Common myeloid progenitor, CD34-positive (primary cell): ENCODE measurements at regions not wholly inside any gene's neighbourhood (a gene's known extent, or its start where the extent isn't known, plus 50 kb on each side); places are given as distances from the start of the nearest gene placed in this dataset.
"Not testable (repeated sequence)": the region's sequence is repeated elsewhere in the genome, so short reads cannot be mapped to it uniquely, and the experiment has no call there.

Source experiments
- CTCF ChIA-PET: fragments of 350-600 bp; sonication (Branson Sonifier 250); formaldehyde crosslinking; loops from one replicate; lab custom pipeline; 2021; ENCODE audit warnings: antibody characterized with exemption; lab: Charles Lee
- POLR2A ChIA-PET: fragments of 350-600 bp; sonication (Branson Sonifier 250); formaldehyde crosslinking; loops from one replicate; lab custom pipeline; 2021; ENCODE audit warnings: antibody characterized with exemption; lab: Charles Lee
- DNase-seq, 3 donors: peaks; one replicate each; pipeline versions ENCODE4 v3.0.0 to v3.0.0-alpha.2; 2013
- H3K27ac ChIP-seq, 2 experiments: 1 replicate in 1 of 2; 2 replicates in 1 of 2; pipeline ENCODE4 v1.7.0; 2013; ENCODE audit warnings: inconsistent platforms in 2 of 2, low read length in 2 of 2, mild to moderate bottlenecking in 2 of 2, low read depth in 1 of 2, moderate library complexity in 1 of 2; ENCODE audit not compliant: severe bottlenecking in 2 of 2, insufficient read depth in 1 of 2, poor library complexity in 1 of 2
- H3K27me3 ChIP-seq, 5 experiments: replicated peaks in 2 of 5; 1 replicate in 3 of 5; 2 replicates in 2 of 5; pipeline versions ENCODE4 v1.6.1 to v1.7.0; 2013; ENCODE audit warnings: low read length in 4 of 5, mild to moderate bottlenecking in 2 of 5, moderate library complexity in 2 of 5, inconsistent platforms in 1 of 5; ENCODE audit not compliant: insufficient read depth in 5 of 5, control insufficient read depth in 4 of 5
- H3K36me3 ChIP-seq, 4 experiments: 1 replicate in 2 of 4; 2 replicates in 2 of 4; pipeline versions ENCODE4 v1.6.1 to v1.7.0; 2013; ENCODE audit warnings: low read length in 3 of 4, control low read depth in 1 of 4, mild to moderate bottlenecking in 1 of 4; ENCODE audit not compliant: control insufficient read depth in 4 of 4, insufficient read depth in 4 of 4
- H3K4me1 ChIP-seq, 4 experiments: 1 replicate in 3 of 4; 2 replicates in 1 of 4; pipeline versions ENCODE4 v1.6.1 to v1.7.1; 2013; ENCODE audit warnings: low read length in 3 of 4, mild to moderate bottlenecking in 3 of 4, control low read depth in 1 of 4, inconsistent platforms in 1 of 4, moderate library complexity in 1 of 4; ENCODE audit not compliant: control insufficient read depth in 4 of 4, insufficient read depth in 4 of 4; ENCODE audit errors: control extremely low read depth in 1 of 4
- H3K4me3 ChIP-seq, 7 experiments: 1 replicate in 4 of 7; 2 replicates in 3 of 7; pipeline versions ENCODE4 v1.5.1 to v1.7.0; 2013; ENCODE audit warnings: mild to moderate bottlenecking in 7 of 7, low read length in 6 of 7, moderate library complexity in 6 of 7, inconsistent platforms in 2 of 7, low read depth in 2 of 7, control low read depth in 1 of 7; ENCODE audit not compliant: insufficient read depth in 4 of 7, control insufficient read depth in 1 of 7; ENCODE audit errors: extremely low read depth in 1 of 7
- H3K9me3 ChIP-seq, 5 experiments: 1 replicate in 4 of 5; 2 replicates in 1 of 5; pipeline versions ENCODE4 v1.6.1 to v1.7.1; 2013; ENCODE audit warnings: low read length in 4 of 5, mild to moderate bottlenecking in 2 of 5, inconsistent platforms in 1 of 5, low read depth in 1 of 5, moderate library complexity in 1 of 5; ENCODE audit not compliant: control insufficient read depth in 4 of 5, insufficient read depth in 2 of 5; ENCODE audit errors: control extremely low read depth in 1 of 5
- WGBS: methylation state at CpG from one replicate; pipeline ENCODE4 v1.1.5; 2013; ENCODE audit not compliant: insufficient coverage; 5-methylcytosine and 5-hydroxymethylcytosine counted together

DNA sequence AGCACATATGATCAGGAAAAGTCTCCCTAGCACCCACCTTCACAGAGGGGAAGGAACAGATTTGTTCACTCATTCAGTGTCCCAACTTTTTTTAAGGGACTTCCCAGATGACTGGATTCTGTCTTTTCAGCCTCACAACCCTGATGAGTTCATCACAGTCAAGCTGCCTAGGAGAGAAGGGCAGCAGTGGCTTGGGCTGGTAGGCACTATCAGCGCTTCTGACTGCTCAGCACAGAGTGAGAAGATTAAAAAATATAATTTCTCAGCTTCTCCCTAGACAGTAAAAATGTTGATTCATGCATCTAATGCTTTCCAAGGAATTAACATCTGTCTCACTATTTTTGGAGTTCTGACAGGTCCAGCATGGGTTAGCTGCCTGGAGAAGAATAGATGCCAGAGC is 328.2 kb downstream of the DTHD1 start:
- Histone ChIP-seq H3K36me3 (no peaks in the 10 kb centered on the region), H3K4me1 (no peaks in the 10 kb centered on the region), H3K4me3 (no peak overlapping the region), H3K27me3 (no peaks in the 10 kb centered on the region), H3K9me3 (peaks cover 0 to 3% (median 0%) of the 10 kb centered on the region in 5 experiments), H3K27ac (no peak overlapping the region)
- POLR2A ChIA-PET: no interaction called here
- WGBS: no CpG with 5 or more reads among the region's 1 CpG
- CTCF ChIA-PET: no interaction called here
- no peak for DNase-seq

- H3K27ac ChIP-seq: no peak overlapping the region
- WGBS: no CpG with 5 or more reads among the region's 2 CpGs
- no peak overlapping the region for H3K4me3 ChIP-seq
- no peaks in the 10 kb centered on the region for H3K27me3 ChIP-seq
- ChIA-PET POLR2A (no interaction called here), CTCF (no interaction called here)
- H3K36me3 ChIP-seq: no peaks in the 10 kb centered on the region
- H3K4me1 ChIP-seq: no peaks in the 10 kb centered on the region
- DNase-seq: no peak
- peaks cover 0 to 3% (median 0%) of the 10 kb centered on the region in 5 experiments for H3K9me3 ChIP-seq
These were observed 329.2 kb downstream of the DTHD1 start for GRCh38 chr4:36610628-36611027.

GRCh38 chr4:36613142-36613541 is 331.7 kb downstream of the DTHD1 start:
- H3K4me1 ChIP-seq, H3K27me3 ChIP-seq, DNase-seq, H3K27ac ChIP-seq, POLR2A ChIA-PET, H3K4me3 ChIP-seq, CTCF ChIA-PET, H3K9me3 ChIP-seq, H3K36me3 ChIP-seq: not testable (repeated sequence)
- 90% methylated on average over 2 of the region's 2 CpGs for WGBS

GRCh38 chr4:36614011-36614410 is 332.6 kb downstream of the DTHD1 start:
- H3K36me3 ChIP-seq: no peaks in the 10 kb centered on the region
- WGBS: no CpG with 5 or more reads among the region's 3 CpGs
- peaks cover 0 to 3% (median 0%) of the 10 kb centered on the region in 5 experiments for H3K9me3 ChIP-seq
- H3K4me1 ChIP-seq: no peaks in the 10 kb centered on the region
- H3K4me3 ChIP-seq: no peak overlapping the region
- ChIA-PET POLR2A (no interaction called here), CTCF (no interaction called here)
- no peak for DNase-seq
- H3K27me3 ChIP-seq: no peaks in the 10 kb centered on the region
- H3K27ac ChIP-seq: no peak overlapping the region

DNA sequence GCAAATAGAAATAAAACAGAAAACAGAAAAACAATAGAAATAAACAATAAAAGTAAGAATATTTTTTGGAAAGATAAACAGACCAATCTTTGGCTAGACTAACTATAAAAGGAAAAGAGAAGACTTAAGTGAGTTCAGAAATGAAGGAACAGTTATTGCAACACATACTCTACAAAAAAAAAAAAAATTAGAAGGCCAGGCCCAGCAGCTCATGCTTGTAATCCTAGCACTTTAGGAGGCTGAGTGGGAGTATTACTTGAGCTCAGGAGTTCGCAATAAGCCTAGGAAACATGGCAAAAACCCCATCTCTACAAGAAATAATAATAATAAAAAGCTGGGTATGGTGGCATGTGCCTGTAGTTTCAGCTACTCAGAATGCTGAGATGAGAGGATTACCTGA is 336.7 kb downstream of the DTHD1 start:
- ChIA-PET POLR2A (no interaction called here), CTCF (no interaction called here)
- no peak for DNase-seq
- Histone ChIP-seq H3K36me3 (no peaks in the 10 kb centered on the region), H3K9me3 (no peaks in the 10 kb centered on the region), H3K4me3 (no peak overlapping the region), H3K4me1 (no peaks in the 10 kb centered on the region), H3K27ac (no peak overlapping the region), H3K27me3 (no peaks in the 10 kb centered on the region)
- WGBS: no CpG with 5 or more reads among the region's 1 CpG

GRCh38 chr4:36624030-36624429 is 342.6 kb downstream of the DTHD1 start:
- no peak for DNase-seq
- POLR2A ChIA-PET: no interaction called here
- Histone ChIP-seq H3K27ac (no peak overlapping the region), H3K4me1 (no peaks in the 10 kb centered on the region), H3K4me3 (no peak overlapping the region), H3K36me3 (no peaks in the 10 kb centered on the region), H3K27me3 (no peaks in the 10 kb centered on the region), H3K9me3 (no peaks in the 10 kb centered on the region)
- CTCF ChIA-PET: no interaction called here

DNA sequence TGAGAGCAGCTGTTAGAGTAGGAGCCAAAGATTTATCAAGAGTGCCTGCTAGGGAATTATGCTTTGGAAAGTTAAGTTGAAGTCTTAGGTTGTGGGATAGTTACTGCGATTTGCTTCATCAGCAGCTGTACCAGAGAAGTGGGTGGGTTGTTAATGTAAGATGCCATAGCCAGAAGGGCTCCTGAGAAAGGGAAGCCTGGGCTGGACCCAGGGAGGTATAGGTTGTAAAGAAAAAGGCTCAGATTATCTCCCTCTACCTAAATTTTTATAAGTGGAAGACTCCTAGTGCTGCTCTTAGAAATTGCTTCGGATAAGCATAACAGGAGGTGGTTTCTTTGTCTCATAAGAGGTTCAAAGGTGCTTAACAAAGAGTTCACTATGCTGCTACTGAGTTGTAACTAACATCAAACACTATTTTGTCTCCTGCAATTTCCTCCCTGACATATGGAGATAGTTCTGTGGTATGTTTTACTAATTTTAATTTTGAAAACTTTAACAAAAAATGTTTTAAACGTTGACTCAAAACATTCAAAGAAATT is 356.9 kb downstream of the DTHD1 start:
- WGBS: no CpG with 5 or more reads among the region's 3 CpGs
- DNase-seq: no peak

More for the DNA sequence above, 356.9 kb downstream of the DTHD1 start:
- POLR2A ChIA-PET: no interaction called here
- no peak overlapping the region for H3K27ac ChIP-seq
- CTCF ChIA-PET: no interaction called here
- H3K27me3 ChIP-seq: no peaks in the 10 kb centered on the region
- no peak overlapping the region for H3K4me3 ChIP-seq
- no peaks in the 10 kb centered on the region for H3K9me3 ChIP-seq
- H3K4me1 ChIP-seq: no peaks in the 10 kb centered on the region
- no peaks in the 10 kb centered on the region for H3K36me3 ChIP-seq
